NK-92 (cell line): ENCODE measurements at regions not wholly inside any gene's neighbourhood (a gene's known extent, or its start where the extent isn't known, plus 50 kb on each side); places are given as distances from the start of the nearest gene placed in this dataset.
"Not testable (repeated sequence)": the region's sequence is repeated elsewhere in the genome, so short reads cannot be mapped to it uniquely, and the experiment has no call there.

Source experiments
- DNase-seq: peaks from one replicate; lab custom pipeline; 2025; ENCODE audit not compliant: unreplicated experiment; lab: John Stamatoyannopoulos, UW

DNA sequence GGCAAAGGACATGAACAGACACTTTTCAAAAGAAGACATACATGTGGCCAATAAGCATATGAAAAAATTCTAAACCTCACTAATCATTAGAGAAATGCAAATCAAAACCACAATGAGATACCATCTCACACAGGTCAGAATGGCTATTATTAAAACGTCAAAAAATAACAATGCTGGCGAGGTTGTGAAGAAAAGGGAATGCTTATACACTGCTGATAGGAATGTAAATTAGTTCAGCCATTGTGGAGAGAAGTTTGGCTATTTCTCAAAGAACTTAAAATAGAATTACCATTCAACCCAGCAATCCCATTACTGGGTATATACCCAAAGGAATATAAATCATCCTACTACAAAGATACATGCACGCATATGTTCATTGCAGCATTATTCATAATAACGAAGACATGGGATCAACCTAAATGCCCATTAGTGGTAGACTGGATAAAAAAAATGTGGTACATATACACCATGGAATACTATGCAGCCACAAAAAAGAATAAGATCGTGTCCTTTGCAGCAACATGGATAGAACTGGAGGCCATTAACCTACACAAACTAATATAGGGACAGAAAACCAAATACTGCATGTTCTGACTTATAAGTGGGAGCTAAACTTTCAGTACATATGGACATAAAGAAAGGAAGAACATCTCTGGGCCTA, 101.7 kb downstream of the KLF5 start:
- not testable (repeated sequence) for DNase-seq

DNA sequence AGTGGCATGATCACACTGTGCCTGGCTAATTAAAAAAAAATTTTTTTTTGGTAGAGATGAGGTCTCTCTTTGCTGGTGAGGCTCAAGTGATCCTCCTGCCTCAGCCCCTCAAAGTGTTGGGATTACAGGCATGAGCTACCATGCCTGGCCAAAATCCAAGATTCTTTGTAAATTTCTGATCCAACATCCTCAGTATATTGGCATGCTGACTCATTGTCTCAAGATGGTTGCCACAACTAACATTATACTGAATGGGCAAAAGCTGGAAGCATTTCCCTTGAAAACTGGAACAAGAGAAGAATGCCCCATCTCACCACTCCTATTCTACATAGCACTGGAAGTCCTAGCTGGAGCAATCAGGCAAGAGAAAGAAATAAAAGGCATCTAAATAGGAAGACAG, 100.0 kb downstream of the KLF5 start:
- DNase-seq, result no peak

DNA sequence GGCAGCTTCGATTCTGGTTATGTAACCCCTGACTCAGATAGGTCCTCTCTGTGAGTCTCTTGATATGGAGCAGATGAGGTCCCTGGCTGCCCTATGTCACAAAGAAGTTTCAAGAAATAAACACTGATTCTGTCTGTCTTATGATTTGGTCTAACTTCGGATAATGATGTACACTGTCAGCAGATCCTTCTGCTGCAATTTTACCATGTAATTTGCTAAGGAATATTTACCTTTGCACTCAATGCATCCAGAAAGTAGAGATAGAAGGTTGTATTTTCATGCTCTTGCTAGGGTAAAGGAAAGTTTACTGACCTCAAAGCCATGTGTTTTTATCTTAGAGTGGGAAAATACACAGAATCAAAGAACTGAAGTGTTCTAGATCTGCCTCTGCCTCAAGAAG, 98.2 kb downstream of the KLF5 start:
- no peak for DNase-seq

DNA sequence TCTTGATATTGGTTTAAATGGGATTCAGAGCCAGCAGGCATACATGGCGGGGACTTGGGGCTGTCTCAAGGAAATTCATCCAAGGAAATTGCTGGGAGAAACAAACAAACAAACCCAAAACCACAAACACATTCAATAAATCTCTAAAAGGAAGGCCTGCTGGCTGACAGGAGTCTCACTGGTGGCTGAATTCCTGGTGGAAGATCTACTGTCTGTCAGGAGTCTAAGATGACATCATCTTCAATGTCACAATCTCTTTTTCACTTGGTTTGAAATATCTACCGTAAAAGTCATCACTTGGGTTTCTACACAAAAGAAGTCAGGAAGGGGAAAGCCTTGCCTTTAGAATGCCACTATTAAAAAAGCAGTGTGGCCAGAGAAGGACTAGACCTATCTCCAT, 87.9 kb downstream of the KLF5 start:
- no peak for DNase-seq

DNA sequence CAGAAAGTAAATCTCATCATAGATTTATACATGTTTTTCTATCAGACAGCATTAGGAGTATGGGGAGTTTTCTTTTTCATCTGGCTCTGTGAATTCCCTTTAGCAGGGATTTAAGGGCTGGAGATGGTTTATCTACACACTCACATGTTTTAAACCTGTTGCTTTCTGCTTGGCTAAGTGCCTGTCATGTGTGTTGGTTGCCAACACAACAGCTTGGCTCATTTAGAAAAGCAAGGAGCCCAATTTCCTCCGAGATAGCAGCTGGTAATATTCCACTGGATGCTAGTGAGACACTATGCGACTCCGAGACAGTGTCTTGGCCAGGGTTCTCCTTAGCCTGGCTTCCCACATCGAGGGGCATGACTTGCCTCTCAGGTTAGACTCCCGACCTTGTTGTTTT, 83.3 kb downstream of the KLF5 start:
- no peak for DNase-seq

DNA sequence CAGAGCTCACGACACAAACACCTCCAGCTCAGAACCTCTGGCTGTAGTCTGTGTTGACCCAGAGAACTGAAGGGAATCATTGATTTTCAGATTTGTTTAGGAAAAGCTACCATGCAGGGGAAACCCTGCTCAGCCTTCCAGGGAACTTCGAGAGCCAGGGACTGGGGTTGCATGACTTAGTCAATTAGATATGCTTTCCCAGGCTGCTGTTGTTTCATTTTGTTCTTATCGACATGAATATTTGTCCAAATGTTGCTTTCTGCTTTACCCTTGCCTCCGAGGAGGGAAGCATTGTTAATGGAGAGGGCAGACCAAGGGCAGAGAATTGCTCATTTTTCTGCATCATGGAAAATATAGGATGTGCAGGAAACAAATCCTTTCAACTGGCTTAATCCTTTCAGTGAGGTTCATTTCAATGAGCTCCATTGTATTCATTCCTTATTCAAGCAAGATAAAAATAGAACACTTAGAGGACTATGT, 82.5 kb downstream of the KLF5 start:
- DNase-seq, result no peak

DNA sequence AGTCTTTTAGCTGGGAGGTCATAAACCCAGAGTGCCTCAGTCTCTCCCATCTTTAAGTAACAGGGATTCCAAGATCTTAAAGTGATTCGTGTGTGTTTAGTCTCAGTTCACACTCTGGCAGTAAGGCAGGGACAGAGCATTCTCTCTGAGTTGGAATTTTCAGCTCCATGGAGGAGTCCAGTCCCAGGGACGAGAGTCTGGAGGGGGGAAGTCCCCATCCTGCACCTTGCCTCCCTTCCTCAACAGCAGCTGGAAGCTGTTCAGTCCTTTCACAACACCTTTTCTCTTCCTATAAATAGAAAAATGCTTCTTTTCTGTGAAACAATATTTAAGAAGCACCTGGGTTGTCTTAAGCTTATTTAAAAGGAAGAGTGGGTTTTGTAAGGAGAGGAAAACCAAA, 82.0 kb downstream of the KLF5 start:
- DNase-seq, result no peak

DNA sequence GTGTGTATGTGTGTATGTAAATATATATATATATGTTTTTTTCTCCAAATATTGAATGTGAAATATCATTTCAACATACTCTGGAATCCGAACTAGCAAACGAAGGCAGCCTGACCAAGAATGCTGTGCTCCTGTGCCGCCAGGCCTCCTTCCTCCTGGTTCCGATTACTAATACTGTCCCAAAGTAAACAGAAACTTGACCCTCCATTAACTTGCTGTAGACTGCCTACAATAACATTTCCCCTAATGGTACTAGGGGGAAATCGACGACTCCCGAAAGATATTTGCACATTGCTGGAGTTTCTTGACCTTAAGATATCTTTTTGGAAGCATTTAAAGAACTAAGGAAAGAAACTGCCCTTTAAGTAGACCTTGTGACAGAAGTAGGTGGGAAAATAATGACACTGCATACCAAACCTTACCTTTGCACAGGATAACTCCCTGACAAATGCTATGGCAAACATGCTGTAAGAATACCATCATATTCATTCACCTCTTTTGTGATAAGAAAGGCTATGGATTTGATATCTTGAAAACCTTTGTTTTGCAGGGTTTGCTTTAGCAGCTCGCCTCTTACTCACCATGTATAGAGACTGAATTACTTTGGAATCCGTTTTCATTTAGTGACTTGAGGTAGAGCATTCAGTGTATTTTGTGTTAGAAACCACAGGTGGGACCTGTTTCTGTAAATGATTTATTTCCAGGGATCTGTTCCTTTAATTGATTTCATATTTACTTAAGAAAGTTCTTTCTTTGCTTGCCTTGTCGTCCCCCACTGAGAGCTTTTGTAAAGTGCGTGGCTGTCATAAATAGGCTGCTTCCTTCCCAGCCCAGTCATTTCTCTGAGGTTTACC, 80.1 kb downstream of the KLF5 start:
- no peak for DNase-seq

DNA sequence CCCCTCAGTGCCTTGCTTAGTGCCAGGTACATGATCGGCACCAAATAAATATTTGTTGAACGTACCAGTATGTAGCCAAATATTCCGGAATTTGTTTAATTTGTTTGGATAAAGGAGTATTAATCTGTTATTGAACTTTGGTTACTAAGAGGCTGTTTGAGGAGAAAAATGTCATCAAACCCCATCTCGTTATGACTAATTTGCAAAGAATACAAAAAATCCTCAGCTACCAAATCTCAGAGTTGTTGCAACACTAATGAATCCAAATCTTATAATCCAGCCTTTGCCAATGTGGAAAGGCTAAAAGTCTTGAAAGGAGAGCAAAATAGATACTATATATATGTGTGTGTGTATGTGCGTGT, 79.5 kb downstream of the KLF5 start:
- no peak for DNase-seq

DNA sequence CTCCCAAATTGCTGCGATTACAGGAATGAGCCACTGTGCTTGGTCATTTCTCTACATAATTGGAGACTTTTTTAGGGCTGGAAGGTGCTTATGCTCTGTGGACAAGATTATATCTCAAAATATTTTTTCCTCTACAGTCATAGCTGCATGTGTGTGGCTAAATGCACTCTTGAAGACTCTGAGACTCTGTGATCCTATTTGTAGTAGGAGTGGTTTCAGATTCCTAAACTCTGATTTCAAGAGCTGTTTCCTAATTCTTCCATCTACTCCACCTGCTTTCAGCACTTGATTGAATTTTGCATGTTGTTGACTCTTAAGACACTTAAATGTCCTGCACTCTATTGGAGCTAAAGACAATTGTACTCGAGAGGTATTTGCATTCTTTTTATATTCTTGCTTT, 78.0 kb downstream of the KLF5 start:
- no peak for DNase-seq

DNA sequence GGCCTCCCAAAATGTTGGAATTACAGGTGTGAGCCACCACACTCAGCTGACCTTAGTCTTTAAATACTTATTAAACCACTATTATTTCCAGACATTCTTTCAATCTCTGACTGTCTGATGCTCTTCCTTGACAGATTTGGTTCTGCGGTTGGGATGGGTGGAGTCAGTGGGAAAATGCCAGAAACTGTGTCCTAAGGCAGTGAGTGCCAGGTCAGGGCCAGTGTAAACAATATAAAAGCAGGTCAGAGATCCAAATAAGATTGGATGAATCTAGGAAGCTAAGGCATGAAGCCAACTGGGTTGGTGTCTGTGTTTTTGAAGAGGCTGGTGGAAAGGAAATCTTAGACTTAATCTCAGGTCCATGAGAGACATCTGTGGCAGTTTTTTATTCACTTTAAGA, 74.7 kb downstream of the KLF5 start:
- no peak for DNase-seq

DNA sequence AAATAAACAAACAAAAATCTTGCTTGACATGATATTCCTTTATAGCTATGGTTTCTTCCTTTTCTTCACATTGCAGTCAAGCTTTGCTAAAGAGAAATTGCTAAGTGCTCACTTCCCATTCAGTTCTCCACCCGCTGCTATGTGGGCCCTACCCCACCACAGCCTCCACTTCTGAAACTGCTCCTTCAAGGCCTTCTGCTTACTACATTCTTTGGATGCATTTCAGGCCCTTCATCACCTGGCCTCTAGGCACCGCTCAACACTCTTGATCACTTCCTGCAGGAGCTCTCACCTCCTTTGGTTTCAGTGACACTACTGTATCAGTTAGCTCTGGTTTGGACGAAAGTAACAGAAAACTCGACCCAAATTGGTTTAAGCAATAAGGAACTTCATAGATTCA, 72.4 kb downstream of the KLF5 start:
- DNase-seq, result no peak

DNA sequence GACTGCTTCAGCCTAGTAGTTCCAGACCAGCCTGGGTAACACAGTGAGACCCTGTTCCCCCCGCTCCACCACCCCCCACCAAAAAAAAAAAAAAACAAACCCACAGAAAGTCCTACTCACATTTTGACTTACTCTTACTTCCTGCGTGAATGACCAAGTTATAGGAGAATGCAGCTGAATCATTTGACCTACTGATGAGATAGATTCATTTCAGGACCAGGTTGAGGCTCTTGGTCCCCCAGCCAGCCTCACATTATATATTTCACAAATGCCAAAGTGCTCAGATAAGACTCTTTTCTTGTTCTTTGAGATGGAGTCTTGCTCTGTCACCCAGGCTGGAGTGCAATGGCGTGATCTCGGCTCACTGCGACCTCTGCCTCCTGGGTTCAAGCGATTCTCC, 70.2 kb downstream of the KLF5 start:
- no peak for DNase-seq
